ENCODE measurements at regions not wholly inside any gene's neighbourhood (a gene's known extent, or its start where the extent isn't known, plus 50 kb on each side); places are given as distances from the start of the nearest gene placed in this dataset.
"Not testable (repeated sequence)": the region's sequence is repeated elsewhere in the genome, so short reads cannot be mapped to it uniquely, and the experiment has no call there.

DNA sequence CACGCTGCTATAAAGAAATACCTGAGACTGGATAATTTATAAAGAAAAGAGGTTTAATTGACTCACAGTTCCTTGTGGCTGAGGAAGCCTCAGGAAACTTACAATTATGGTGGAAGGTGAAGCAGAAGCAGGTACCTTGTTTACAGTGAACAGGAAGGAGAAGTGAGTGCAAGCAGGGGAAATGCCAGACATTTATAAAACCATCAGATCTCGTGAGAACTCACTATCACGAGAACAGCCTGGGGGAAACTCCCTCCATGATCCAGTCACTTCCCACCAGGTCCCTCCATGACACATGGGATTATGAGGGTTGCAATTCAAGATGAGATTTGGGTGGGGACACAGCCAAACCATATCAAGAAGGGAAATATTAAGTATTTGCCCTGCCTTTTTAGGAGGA, 305.8 kb downstream of the REEP3 start:
- TF ChIP-seq, protein P1, sequence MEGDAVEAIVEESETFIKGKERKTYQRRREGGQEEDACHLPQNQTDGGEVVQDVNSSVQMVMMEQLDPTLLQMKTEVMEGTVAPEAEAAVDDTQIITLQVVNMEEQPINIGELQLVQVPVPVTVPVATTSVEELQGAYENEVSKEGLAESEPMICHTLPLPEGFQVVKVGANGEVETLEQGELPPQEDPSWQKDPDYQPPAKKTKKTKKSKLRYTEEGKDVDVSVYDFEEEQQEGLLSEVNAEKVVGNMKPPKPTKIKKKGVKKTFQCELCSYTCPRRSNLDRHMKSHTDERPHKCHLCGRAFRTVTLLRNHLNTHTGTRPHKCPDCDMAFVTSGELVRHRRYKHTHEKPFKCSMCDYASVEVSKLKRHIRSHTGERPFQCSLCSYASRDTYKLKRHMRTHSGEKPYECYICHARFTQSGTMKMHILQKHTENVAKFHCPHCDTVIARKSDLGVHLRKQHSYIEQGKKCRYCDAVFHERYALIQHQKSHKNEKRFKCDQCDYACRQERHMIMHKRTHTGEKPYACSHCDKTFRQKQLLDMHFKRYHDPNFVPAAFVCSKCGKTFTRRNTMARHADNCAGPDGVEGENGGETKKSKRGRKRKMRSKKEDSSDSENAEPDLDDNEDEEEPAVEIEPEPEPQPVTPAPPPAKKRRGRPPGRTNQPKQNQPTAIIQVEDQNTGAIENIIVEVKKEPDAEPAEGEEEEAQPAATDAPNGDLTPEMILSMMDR (conservative IDR thresholded peaks at IDR 0.05; ENCODE audit: low read depth in 2 of 2), result not testable (repeated sequence)
- TF ChIP-seq CREB1 (CRISPR knock-in tag; IDR thresholded peaks at IDR 0.05; ENCODE audit: low read depth); JUNB (IDR thresholded peaks at IDR 0.05; ENCODE audit: unreplicated experiment); POLR2AphosphoS5 (IDR thresholded peaks at IDR 0.05; ENCODE audit: low read depth); EZH2 (IDR thresholded peaks at IDR 0.05; ENCODE audit: low read depth, unreplicated experiment); EZH2phosphoT487 (IDR thresholded peaks at IDR 0.05; ENCODE audit: unreplicated experiment); STAT1 (IDR thresholded peaks at IDR 0.05; ENCODE audit: unreplicated experiment); ZNF331 (CRISPR knock-in tag; IDR thresholded peaks at IDR 0.05; ENCODE audit: low read depth): not testable (repeated sequence)
- TF ChIP-seq, protein P2, sequence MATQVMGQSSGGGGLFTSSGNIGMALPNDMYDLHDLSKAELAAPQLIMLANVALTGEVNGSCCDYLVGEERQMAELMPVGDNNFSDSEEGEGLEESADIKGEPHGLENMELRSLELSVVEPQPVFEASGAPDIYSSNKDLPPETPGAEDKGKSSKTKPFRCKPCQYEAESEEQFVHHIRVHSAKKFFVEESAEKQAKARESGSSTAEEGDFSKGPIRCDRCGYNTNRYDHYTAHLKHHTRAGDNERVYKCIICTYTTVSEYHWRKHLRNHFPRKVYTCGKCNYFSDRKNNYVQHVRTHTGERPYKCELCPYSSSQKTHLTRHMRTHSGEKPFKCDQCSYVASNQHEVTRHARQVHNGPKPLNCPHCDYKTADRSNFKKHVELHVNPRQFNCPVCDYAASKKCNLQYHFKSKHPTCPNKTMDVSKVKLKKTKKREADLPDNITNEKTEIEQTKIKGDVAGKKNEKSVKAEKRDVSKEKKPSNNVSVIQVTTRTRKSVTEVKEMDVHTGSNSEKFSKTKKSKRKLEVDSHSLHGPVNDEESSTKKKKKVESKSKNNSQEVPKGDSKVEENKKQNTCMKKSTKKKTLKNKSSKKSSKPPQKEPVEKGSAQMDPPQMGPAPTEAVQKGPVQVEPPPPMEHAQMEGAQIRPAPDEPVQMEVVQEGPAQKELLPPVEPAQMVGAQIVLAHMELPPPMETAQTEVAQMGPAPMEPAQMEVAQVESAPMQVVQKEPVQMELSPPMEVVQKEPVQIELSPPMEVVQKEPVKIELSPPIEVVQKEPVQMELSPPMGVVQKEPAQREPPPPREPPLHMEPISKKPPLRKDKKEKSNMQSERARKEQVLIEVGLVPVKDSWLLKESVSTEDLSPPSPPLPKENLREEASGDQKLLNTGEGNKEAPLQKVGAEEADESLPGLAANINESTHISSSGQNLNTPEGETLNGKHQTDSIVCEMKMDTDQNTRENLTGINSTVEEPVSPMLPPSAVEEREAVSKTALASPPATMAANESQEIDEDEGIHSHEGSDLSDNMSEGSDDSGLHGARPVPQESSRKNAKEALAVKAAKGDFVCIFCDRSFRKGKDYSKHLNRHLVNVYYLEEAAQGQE (IDR thresholded peaks at IDR 0.05; ENCODE audit: unreplicated experiment), result not testable (repeated sequence)
- TF ChIP-seq, protein P3, sequence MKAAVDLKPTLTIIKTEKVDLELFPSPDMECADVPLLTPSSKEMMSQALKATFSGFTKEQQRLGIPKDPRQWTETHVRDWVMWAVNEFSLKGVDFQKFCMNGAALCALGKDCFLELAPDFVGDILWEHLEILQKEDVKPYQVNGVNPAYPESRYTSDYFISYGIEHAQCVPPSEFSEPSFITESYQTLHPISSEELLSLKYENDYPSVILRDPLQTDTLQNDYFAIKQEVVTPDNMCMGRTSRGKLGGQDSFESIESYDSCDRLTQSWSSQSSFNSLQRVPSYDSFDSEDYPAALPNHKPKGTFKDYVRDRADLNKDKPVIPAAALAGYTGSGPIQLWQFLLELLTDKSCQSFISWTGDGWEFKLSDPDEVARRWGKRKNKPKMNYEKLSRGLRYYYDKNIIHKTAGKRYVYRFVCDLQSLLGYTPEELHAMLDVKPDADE (IDR thresholded peaks at IDR 0.05), result not testable (repeated sequence)
